H1 (cell line): ENCODE measurements at regions not wholly inside any gene's neighbourhood (a gene's known extent, or its start where the extent isn't known, plus 50 kb on each side); places are given as distances from the start of the nearest gene placed in this dataset.

Experiments
- CTCF ChIA-PET: fragments of 300-600 bp; sonication (Branson Sonifier 250); formaldehyde crosslinking; loops from one replicate; lab custom pipeline; 2021; ENCODE audit not compliant: partially characterized antibody; lab: Charles Lee
- POLR2A ChIA-PET: fragments of 300-600 bp; sonication (Branson Sonifier 250); formaldehyde crosslinking; loops from one replicate; lab custom pipeline; 2021; ENCODE audit warnings: inconsistent platforms; ENCODE audit not compliant: partially characterized antibody; lab: Charles Lee
- DNase-seq, 2 experiments: peaks; one replicate each; pipeline versions ENCODE4 v3.0.0 to v3.0.0-alpha.2; 2010 to 2022; ENCODE audit warnings: low spot score in 2 of 2, low read depth in 1 of 2, mixed read lengths in 1 of 2
- FAIRE-seq: peaks from 2 replicates; lab custom pipeline; 2011; peaks lifted over from hg19 to GRCh38; lab: Jason Lieb, UNC
- H2AFZ ChIP-seq: 2 replicates; pipeline ENCODE4 v1.8.1; 2012; ENCODE audit warnings: low read length, inconsistent platforms
- H2AK5ac ChIP-seq: 2 replicates; pipeline ENCODE4 v1.6.1; 2013; ENCODE audit warnings: low read depth, low read length
- H2BK120ac ChIP-seq: replicated peaks from 2 replicates; pipeline ENCODE3; 2013; ENCODE audit warnings: low read depth, low read length, inconsistent platforms
- H2BK12ac ChIP-seq: 2 replicates; pipeline ENCODE4 v1.6.1; 2013; ENCODE audit warnings: low read depth, low read length
- H2BK15ac ChIP-seq: 2 replicates; pipeline ENCODE4 v1.6.1; 2013; ENCODE audit warnings: low read length
- H2BK20ac ChIP-seq: 2 replicates; pipeline ENCODE4 v1.6.1; 2013; ENCODE audit warnings: low read length
- H2BK5ac ChIP-seq: 2 replicates; pipeline ENCODE4 v1.6.1; 2013; ENCODE audit warnings: low read depth, low read length
- H3K14ac ChIP-seq: 2 replicates; pipeline ENCODE4 v1.6.1; 2013; ENCODE audit warnings: inconsistent platforms; ENCODE audit not compliant: insufficient read length
- H3K18ac ChIP-seq: 2 replicates; pipeline ENCODE4 v1.6.1; 2013; ENCODE audit warnings: low read length; ENCODE audit errors: extremely low read depth
- H3K23ac ChIP-seq: 2 replicates; pipeline ENCODE4 v1.6.1; 2013; ENCODE audit warnings: inconsistent platforms; ENCODE audit not compliant: insufficient read length
- H3K23me2 ChIP-seq: 2 replicates; pipeline ENCODE4 v1.6.1; 2013; ENCODE audit warnings: low read depth, low read length
- H3K27ac ChIP-seq: 2 replicates; pipeline ENCODE4 v1.6.1; 2011; ENCODE audit warnings: low read depth, low read length, inconsistent platforms
- H3K27me3 ChIP-seq, 4 experiments: replicated peaks in 1 of 4; 1 replicate in 1 of 4; 2 replicates in 3 of 4; pipeline versions ENCODE4 v1.6.1 to v1.8.1; 2011 to 2013; ENCODE audit warnings: low read length in 3 of 4, mild to moderate bottlenecking in 3 of 4, inconsistent platforms in 2 of 4, mixed read lengths in 2 of 4, moderate library complexity in 1 of 4; ENCODE audit not compliant: control insufficient read depth in 3 of 4, insufficient read depth in 3 of 4; ENCODE audit errors: extremely low read depth in 1 of 4
- H3K36me3 ChIP-seq, 4 experiments: 2 replicates each; pipeline versions ENCODE4 v1.6.1 to v1.8.1; 2011 to 2013; ENCODE audit warnings: mild to moderate bottlenecking in 4 of 4, low read length in 3 of 4, moderate library complexity in 2 of 4, control low read depth in 1 of 4, inconsistent platforms in 1 of 4; ENCODE audit not compliant: insufficient read depth in 4 of 4, control insufficient read depth in 2 of 4
- H3K4ac ChIP-seq: replicated peaks from 2 replicates; pipeline ENCODE3; 2013; ENCODE audit warnings: low read length, low read depth, mixed read lengths, inconsistent platforms; ENCODE audit not compliant: insufficient read length
- H3K4me1 ChIP-seq, 4 experiments: replicated peaks in 1 of 4; 1 replicate in 1 of 4; 2 replicates in 3 of 4; pipeline versions ENCODE4 v1.6.1 to v1.8.1; 2011 to 2013; ENCODE audit warnings: low read length in 3 of 4, inconsistent platforms in 2 of 4, mixed read lengths in 1 of 4; ENCODE audit not compliant: insufficient read depth in 4 of 4, control insufficient read depth in 3 of 4
- H3K4me2 ChIP-seq, 2 experiments: 2 replicates each; pipeline versions ENCODE4 v1.6.1 to v1.8.1; 2011 to 2013; ENCODE audit warnings: low read depth in 2 of 2, low read length in 2 of 2, control low read depth in 1 of 2, inconsistent platforms in 1 of 2, mild to moderate bottlenecking in 1 of 2; ENCODE audit not compliant: insufficient read depth in 1 of 2
- H3K4me3 ChIP-seq, 4 experiments: fragments of 200-600, 300-600 bp in 1 of 4; sonication (generic), shearing (Covaris generic), sonication (Bioruptor Twin) in 1 of 4; 2 replicates each; pipeline versions ENCODE4 v1.5.1 to v1.8.1; 2011 to 2016; ENCODE audit warnings: low read length in 4 of 4, low read depth in 3 of 4, control low read depth in 2 of 4, inconsistent platforms in 2 of 4, mild to moderate bottlenecking in 2 of 4, mixed read lengths in 1 of 4, moderate library complexity in 1 of 4; ENCODE audit not compliant: insufficient read depth in 2 of 4; ENCODE audit errors: extremely low read depth in 1 of 4
- H3K56ac ChIP-seq: replicated peaks from 2 replicates; pipeline ENCODE3; 2013; ENCODE audit warnings: low read depth, mild to moderate bottlenecking, mixed read lengths, low read length, inconsistent platforms; ENCODE audit not compliant: insufficient read length
- H3K79me1 ChIP-seq: 2 replicates; pipeline ENCODE4 v1.6.1; 2013; ENCODE audit warnings: low read depth, low read length, control low read depth
- H3K79me2 ChIP-seq, 2 experiments: 2 replicates each; pipeline versions ENCODE4 v1.6.1 to v1.8.1; 2012 to 2013; ENCODE audit warnings: low read length in 2 of 2, mild to moderate bottlenecking in 2 of 2, inconsistent platforms in 1 of 2; ENCODE audit not compliant: insufficient read depth in 2 of 2, control insufficient read depth in 1 of 2
- H3K9ac ChIP-seq, 4 experiments: replicated peaks in 1 of 4; 1 replicate in 1 of 4; 2 replicates in 3 of 4; pipeline versions ENCODE4 v1.6.1 to v1.8.1; 2011 to 2013; ENCODE audit warnings: low read depth in 3 of 4, low read length in 3 of 4, control low read depth in 2 of 4, mild to moderate bottlenecking in 2 of 4, moderate library complexity in 2 of 4, inconsistent platforms in 1 of 4; ENCODE audit errors: extremely low read depth in 1 of 4
- H3K9me3 ChIP-seq, 2 experiments: 2 replicates each; pipeline versions ENCODE4 v1.6.1 to v1.8.1; 2012 to 2013; ENCODE audit warnings: mild to moderate bottlenecking in 2 of 2, moderate library complexity in 2 of 2, control low read depth in 1 of 2, inconsistent platforms in 1 of 2, low read depth in 1 of 2, low read length in 1 of 2, mixed read lengths in 1 of 2; ENCODE audit not compliant: insufficient read depth in 2 of 2
- H4K20me1 ChIP-seq, 2 experiments: replicated peaks in 1 of 2; 2 replicates each; pipeline versions ENCODE3 to v1.8.1; 2011 to 2013; ENCODE audit warnings: inconsistent platforms in 2 of 2, low read length in 2 of 2, mild to moderate bottlenecking in 1 of 2; ENCODE audit not compliant: insufficient read depth in 2 of 2, control insufficient read depth in 1 of 2
- H4K5ac ChIP-seq: 2 replicates; pipeline ENCODE4 v1.6.1; 2013; ENCODE audit warnings: low read length, low read depth, mixed read lengths, inconsistent platforms; ENCODE audit not compliant: insufficient read length
- H4K8ac ChIP-seq: 2 replicates; pipeline ENCODE4 v1.8.0; 2013; ENCODE audit warnings: mild to moderate bottlenecking, moderate library complexity, low read length, inconsistent platforms; ENCODE audit not compliant: insufficient read depth; ENCODE audit errors: extremely low read depth
- H4K91ac ChIP-seq: replicated peaks from 2 replicates; pipeline ENCODE3; 2013; ENCODE audit warnings: low read length, mixed read lengths, inconsistent platforms; ENCODE audit not compliant: insufficient read length
- ASH2L ChIP-seq: fragments of 200-600, 300-600 bp; sonication (generic); IDR thresholded peaks from one replicate; pipeline ENCODE4 v1.7.1; 2017; ENCODE audit warnings: low read length
- BACH1 ChIP-seq: IDR thresholded peaks from 2 replicates; pipeline ENCODE4 v1.6.1; 2012; ENCODE audit warnings: low read length, improper control_type of control experiment
- CBX5 ChIP-seq: fragments of 300-800, 300-1000 bp; sonication (generic); IDR thresholded peaks from 2 replicates; pipeline ENCODE4 v1.7.1; 2016; ENCODE audit warnings: antibody characterized with exemption, low read length, low read depth
- CTBP2 ChIP-seq: IDR thresholded peaks from 2 replicates; pipeline ENCODE4 v1.7.0; 2011; ENCODE audit warnings: borderline replicate concordance, mild to moderate bottlenecking, moderate library complexity, mixed read lengths, low read length; ENCODE audit not compliant: insufficient read depth, insufficient read length
- EZH2 ChIP-seq: fragments of 200-600 bp; sonication (generic); IDR thresholded peaks from 2 replicates; pipeline ENCODE4 v1.7.1; 2012; ENCODE audit warnings: low read depth, mild to moderate bottlenecking, moderate library complexity, low read length, inconsistent platforms; ENCODE audit not compliant: severe bottlenecking
- FOSL1 ChIP-seq: IDR thresholded peaks from 2 replicates; pipeline ENCODE4 v1.6.1; 2011; ENCODE audit warnings: mild to moderate bottlenecking, low read depth, low read length, moderate library complexity; ENCODE audit not compliant: insufficient read depth
- GTF2F1 ChIP-seq: IDR thresholded peaks from 2 replicates; pipeline ENCODE4 v1.6.1; 2012; ENCODE audit warnings: low read depth, low read length, improper control_type of control experiment, borderline replicate concordance
- JUN ChIP-seq: IDR thresholded peaks from 2 replicates; pipeline ENCODE4 v1.6.1; 2011; ENCODE audit warnings: low read depth, mild to moderate bottlenecking, improper control_type of control experiment, low read length
- KDM4A ChIP-seq: IDR thresholded peaks from one replicate; pipeline ENCODE4 v1.7.1; 2012; ENCODE audit warnings: low read depth, mild to moderate bottlenecking, moderate library complexity, low read length, inconsistent platforms; ENCODE audit not compliant: severe bottlenecking
- KDM5A ChIP-seq: fragments of 200-600 bp; IDR thresholded peaks from 2 replicates; pipeline ENCODE4 v1.7.1; 2012; ENCODE audit warnings: mild to moderate bottlenecking, low read length, inconsistent platforms, mixed read lengths
- PHF8 ChIP-seq: fragments of 200-600 bp; sonication (generic); conservative IDR thresholded peaks from 2 replicates; pipeline ENCODE4 v1.7.1; 2012; ENCODE audit warnings: low read depth, mild to moderate bottlenecking, inconsistent platforms, low read length, moderate library complexity
- POLR2A ChIP-seq, 2 experiments: IDR thresholded peaks; 1 replicate in 1 of 2; 2 replicates in 1 of 2; pipeline ENCODE4 v1.6.1; 2011; ENCODE audit warnings: low read depth in 2 of 2, low read length in 2 of 2, mild to moderate bottlenecking in 2 of 2; ENCODE audit errors: control extremely low read depth in 1 of 2
- POU5F1 ChIP-seq: IDR thresholded peaks from 2 replicates; pipeline ENCODE4 v1.6.1; 2011; ENCODE audit warnings: low read depth, mild to moderate bottlenecking, low read length, moderate library complexity
- RAD21 ChIP-seq, 2 experiments: IDR thresholded peaks in 1 of 2; conservative IDR thresholded peaks in 1 of 2; 2 replicates each; pipeline ENCODE4 v1.6.1; 2011; ENCODE audit warnings: low read depth in 2 of 2, low read length in 2 of 2, improper control_type of control experiment in 1 of 2, inconsistent platforms in 1 of 2, mild to moderate bottlenecking in 1 of 2, moderate library complexity in 1 of 2
- TAF1 ChIP-seq: IDR thresholded peaks from 2 replicates; pipeline ENCODE4 v1.6.1; 2011; ENCODE audit warnings: mild to moderate bottlenecking, low read depth, low read length
- YY1 ChIP-seq: IDR thresholded peaks from 2 replicates; pipeline ENCODE4 v1.6.1; 2011; ENCODE audit warnings: low read depth, mild to moderate bottlenecking, low read length
- TF ChIP-seq, protein P1 (sequence below): IDR thresholded peaks from 2 replicates; pipeline ENCODE4 v1.6.1; 2012; ENCODE audit warnings: inconsistent platforms

DNA sequence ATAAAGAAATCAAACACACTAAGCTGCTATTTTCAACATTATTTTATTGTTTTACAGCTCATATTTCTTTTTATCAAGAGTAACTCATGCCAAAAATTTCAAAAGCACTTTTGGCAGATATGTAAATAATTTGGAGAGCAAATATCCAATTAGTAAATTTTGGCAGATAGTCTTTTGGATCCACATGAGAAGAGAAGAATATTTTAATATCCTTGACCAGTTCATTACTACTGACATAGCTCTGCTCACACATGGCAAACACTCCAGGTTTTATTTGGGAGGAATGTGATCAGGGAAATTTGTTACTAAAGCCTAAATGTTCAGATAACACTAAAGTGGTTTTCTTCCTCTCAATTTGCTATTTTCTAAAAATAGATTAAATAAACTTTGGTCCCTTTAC is 1054.3 kb downstream of the FAT4 start:
- Histone ChIP-seq H3K18ac (no peak overlapping the region), H2BK5ac (no peak overlapping the region), H3K9ac (no peak overlapping the region), H2AFZ (no peak overlapping the region), H4K20me1 (no peaks in the 10 kb centered on the region), H2BK12ac (no peak overlapping the region), H4K5ac (no peak overlapping the region), H2BK20ac (no peak overlapping the region), H3K27ac (no peak overlapping the region), H3K4ac (no peak overlapping the region), H3K79me1 (no peaks in the 10 kb centered on the region), H3K56ac (no peak overlapping the region), H3K23ac (no peak overlapping the region), H3K4me1 (no peaks in the 10 kb centered on the region), H2BK15ac (no peak overlapping the region), H3K27me3 (no peaks in the 10 kb centered on the region), H3K36me3 (no peaks in the 10 kb centered on the region), H3K79me2 (no peaks in the 10 kb centered on the region), H3K23me2 (no peaks in the 10 kb centered on the region), H3K4me2 (no peak overlapping the region), H2AK5ac (no peak overlapping the region), H3K4me3 (no peak overlapping the region), H4K8ac (no peak overlapping the region), H3K9me3 (no peaks in the 10 kb centered on the region), H2BK120ac (no peak overlapping the region), H4K91ac (no peak overlapping the region), H3K14ac (no peak overlapping the region)
- DNase-seq (no peak), FAIRE-seq (no peak)
- ChIA-PET POLR2A (no interaction called here), CTCF (interaction anchor here (0.7 to 1.6 kb wide), 2 partner anchors 145 to 1053 kb away, joined by 3 to 4 read pairs; no protein-coding TSS in a partner anchor)
- TF ChIP-seq ASH2L (no peak), CTBP2 (no peak), JUN (no peak), BACH1 (no peak), EZH2 (no peak), PHF8 (no peak), FOSL1 (no peak), POLR2A (IDR thresholded peaks at IDR 0.05; ENCODE audit: control extremely low read depth in 1 of 2, low read depth in 2 of 2, low read length in 2 of 2) (no peak), KDM4A (no peak), CBX5 (no peak), TAF1 (no peak), KDM5A (no peak), POU5F1 (no peak), GTF2F1 (no peak), YY1 (no peak), RAD21 (IDR thresholded peaks at IDR 0.05 in 1 of 2, conservative IDR thresholded peaks at IDR 0.05 in 1 of 2; ENCODE audit: low read depth in 2 of 2, low read length in 2 of 2) (no peak)
- TF ChIP-seq, protein P1, sequence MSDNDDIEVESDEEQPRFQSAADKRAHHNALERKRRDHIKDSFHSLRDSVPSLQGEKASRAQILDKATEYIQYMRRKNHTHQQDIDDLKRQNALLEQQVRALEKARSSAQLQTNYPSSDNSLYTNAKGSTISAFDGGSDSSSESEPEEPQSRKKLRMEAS = no peak
